Prostate gland (tissue), 2 donors: ENCODE measurements at regions not wholly inside any gene's neighbourhood (a gene's known extent, or its start where the extent isn't known, plus 50 kb on each side); places are given as distances from the start of the nearest gene placed in this dataset.

Experiments used
- CTCF ChIP-seq, 4 experiments: fragments of 200-600 bp in 2 of 4; fragments of 450-650 bp in 2 of 4; sonication (generic) in 2 of 4; IDR thresholded peaks; 1 replicate in 3 of 4; 2 replicates in 1 of 4; pipeline ENCODE4 v1.5.1; 2016 to 2019; ENCODE audit warnings: antibody characterized with exemption in 4 of 4, mild to moderate bottlenecking in 2 of 4, moderate library complexity in 2 of 4
- POLR2AphosphoS5 ChIP-seq: sonication (generic); formaldehyde crosslinking; IDR thresholded peaks from one replicate; pipeline ENCODE4 v1.6.1; 2017; ENCODE audit warnings: antibody characterized with exemption

GRCh38 chr4:159540038-159540437 lies 437.2 kb downstream of the RAPGEF2 start:
- TF ChIP-seq CTCF (IDR thresholded peaks at IDR 0.05) (no peak), POLR2AphosphoS5 (no peak)
